Activated CD8-positive, alpha-beta T cell treated with anti-CD3 and anti-CD28 coated beads for 36 hours (primary cell): ENCODE measurements at regions not wholly inside any gene's neighbourhood (a gene's known extent, or its start where the extent isn't known, plus 50 kb on each side); places are given as distances from the start of the nearest gene placed in this dataset.

ENCODE experiments used
- ATAC-seq: fragments of 200-7000 bp; cut with Tn5 transposase; one replicate; pipeline ENCODE4 v1.10.0; 2021; ENCODE audit warnings: mild to moderate bottlenecking, moderate library complexity
- CTCF ChIA-PET: fragments of 350-600 bp; sonication (Branson Sonifier 250); formaldehyde crosslinking; loops from one replicate; lab custom pipeline; 2021; ENCODE audit warnings: antibody characterized with exemption; lab: Charles Lee
- POLR2A ChIA-PET: fragments of 350-600 bp; sonication (Branson Sonifier 250); formaldehyde crosslinking; loops from one replicate; lab custom pipeline; 2021; ENCODE audit warnings: antibody characterized with exemption; lab: Charles Lee
- DNase-seq: peaks from one replicate; pipeline ENCODE4 v3.0.0-alpha.2; 2020
- H3K27ac Mint-ChIP-seq: one replicate; pipeline ENCODE4 v1.8.0; 2021; ENCODE audit warnings: mild to moderate bottlenecking, mixed read lengths
- H3K27me3 Mint-ChIP-seq: one replicate; pipeline ENCODE4 v1.8.0; 2021; ENCODE audit warnings: mixed read lengths
- H3K36me3 Mint-ChIP-seq: one replicate; pipeline ENCODE4 v1.8.0; 2021; ENCODE audit warnings: low read depth, mixed read lengths
- H3K4me1 Mint-ChIP-seq: one replicate; pipeline ENCODE4 v1.8.0; 2021; ENCODE audit warnings: low read depth, mixed read lengths
- H3K4me3 Mint-ChIP-seq: one replicate; pipeline ENCODE4 v1.8.0; 2021; ENCODE audit warnings: mild to moderate bottlenecking, moderate library complexity, mixed read lengths
- H3K9me3 Mint-ChIP-seq: one replicate; pipeline ENCODE4 v1.8.0; 2021; ENCODE audit warnings: mixed read lengths
- intact Hi-C: fragments of 100-400 bp; cut with micrococcal nuclease; formaldehyde crosslinking; loops from one replicate; pipeline ENCODE4 v1.10.0; 2022
- TF ChIP-seq, protein P1 (sequence below): fragments of 200-600 bp; IDR thresholded peaks from one replicate; pipeline ENCODE4 v1.8.0; 2022; ENCODE audit warnings: antibody characterized with exemption, mild to moderate bottlenecking

DNA sequence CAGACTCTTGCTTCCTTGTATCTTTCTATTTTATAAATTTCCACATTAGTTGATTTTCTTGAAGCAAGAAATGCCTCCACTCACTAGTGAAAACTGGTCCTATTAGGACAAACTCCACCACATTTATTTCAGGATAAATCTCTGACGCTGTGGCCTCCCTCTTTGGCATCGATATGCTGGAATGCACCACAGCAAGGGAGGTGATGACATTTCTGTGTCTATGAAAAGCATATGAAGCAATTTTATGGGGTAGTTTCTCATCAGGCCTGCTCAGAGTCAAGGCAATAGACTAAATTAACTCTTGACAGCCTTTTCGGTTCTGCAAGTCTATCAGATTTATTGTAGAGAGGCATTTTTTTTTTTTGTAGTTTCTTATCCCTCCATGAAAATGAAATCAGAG is 304.4 kb downstream of the ZEB1 start:
- H3K4me1 Mint-ChIP-seq, result no peaks in the 10 kb centered on the region
- no peak overlapping the region for H3K27ac Mint-ChIP-seq
- no peak overlapping the region for H3K4me3 Mint-ChIP-seq
- ChIA-PET CTCF (no interaction called here), POLR2A (no interaction called here)
- ATAC-seq (no peak), DNase-seq (no peak)
- H3K9me3 Mint-ChIP-seq, result peaks cover 21% of the 10 kb centered on the region
- H3K27me3 Mint-ChIP-seq, result no peaks in the 10 kb centered on the region
- TF ChIP-seq, protein P1, sequence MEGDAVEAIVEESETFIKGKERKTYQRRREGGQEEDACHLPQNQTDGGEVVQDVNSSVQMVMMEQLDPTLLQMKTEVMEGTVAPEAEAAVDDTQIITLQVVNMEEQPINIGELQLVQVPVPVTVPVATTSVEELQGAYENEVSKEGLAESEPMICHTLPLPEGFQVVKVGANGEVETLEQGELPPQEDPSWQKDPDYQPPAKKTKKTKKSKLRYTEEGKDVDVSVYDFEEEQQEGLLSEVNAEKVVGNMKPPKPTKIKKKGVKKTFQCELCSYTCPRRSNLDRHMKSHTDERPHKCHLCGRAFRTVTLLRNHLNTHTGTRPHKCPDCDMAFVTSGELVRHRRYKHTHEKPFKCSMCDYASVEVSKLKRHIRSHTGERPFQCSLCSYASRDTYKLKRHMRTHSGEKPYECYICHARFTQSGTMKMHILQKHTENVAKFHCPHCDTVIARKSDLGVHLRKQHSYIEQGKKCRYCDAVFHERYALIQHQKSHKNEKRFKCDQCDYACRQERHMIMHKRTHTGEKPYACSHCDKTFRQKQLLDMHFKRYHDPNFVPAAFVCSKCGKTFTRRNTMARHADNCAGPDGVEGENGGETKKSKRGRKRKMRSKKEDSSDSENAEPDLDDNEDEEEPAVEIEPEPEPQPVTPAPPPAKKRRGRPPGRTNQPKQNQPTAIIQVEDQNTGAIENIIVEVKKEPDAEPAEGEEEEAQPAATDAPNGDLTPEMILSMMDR, result no peak
- no peaks in the 10 kb centered on the region for H3K36me3 Mint-ChIP-seq
- intact Hi-C loops, result no loop called here

DNA sequence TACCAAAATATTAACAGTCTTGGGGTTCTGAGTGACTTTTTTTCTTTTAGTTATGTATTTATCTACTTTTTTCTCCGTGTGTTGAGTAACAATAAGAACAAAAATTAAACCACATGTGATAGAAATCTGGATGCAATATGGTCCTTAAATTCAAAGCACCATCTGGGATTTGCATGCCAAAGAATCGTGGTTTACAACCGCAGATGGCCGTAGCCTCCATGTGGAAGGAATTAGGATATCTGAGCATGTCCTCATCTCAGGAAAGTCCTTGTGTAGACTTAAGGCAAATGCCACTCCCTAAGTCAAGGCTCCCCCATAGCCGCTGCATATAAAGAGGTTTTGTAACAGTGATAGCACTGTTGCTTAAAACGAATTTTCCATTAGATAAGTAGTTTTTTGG is 304.0 kb downstream of the ZEB1 start:
- no peak overlapping the region for H3K4me3 Mint-ChIP-seq
- TF ChIP-seq, protein P1, result no peak
- ChIA-PET CTCF (no interaction called here), POLR2A (no interaction called here)
- ATAC-seq, result no peak
- H3K4me1 Mint-ChIP-seq, result no peaks in the 10 kb centered on the region
- H3K27me3 Mint-ChIP-seq, result no peaks in the 10 kb centered on the region
- H3K36me3 Mint-ChIP-seq, result no peaks in the 10 kb centered on the region
- intact Hi-C loops, result no loop called here
- no peak overlapping the region for H3K27ac Mint-ChIP-seq
- DNase-seq, result no peak
- H3K9me3 Mint-ChIP-seq, result peaks cover 21% of the 10 kb centered on the region

DNA sequence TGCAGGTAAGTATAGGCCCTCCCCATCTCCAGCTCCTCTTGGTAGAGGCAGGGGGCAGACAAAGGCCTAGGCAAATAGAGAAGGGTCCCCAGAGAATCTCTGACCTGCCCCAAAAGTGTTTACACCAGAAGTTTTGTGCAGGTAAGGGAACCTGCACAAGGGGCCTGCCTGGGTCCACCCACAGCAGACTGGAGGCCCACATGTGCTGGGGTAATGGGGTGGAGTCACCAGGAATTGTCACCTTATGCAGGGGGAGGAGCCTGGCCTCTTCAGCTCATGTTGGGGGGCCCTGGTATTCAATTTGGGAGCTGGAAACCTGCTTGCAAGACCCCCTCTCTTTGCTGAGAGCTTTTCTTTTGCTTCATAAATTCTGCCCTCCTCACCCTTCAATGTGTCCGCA is 302.7 kb downstream of the ZEB1 start:
- TF ChIP-seq, protein P1, result no peak

DNA sequence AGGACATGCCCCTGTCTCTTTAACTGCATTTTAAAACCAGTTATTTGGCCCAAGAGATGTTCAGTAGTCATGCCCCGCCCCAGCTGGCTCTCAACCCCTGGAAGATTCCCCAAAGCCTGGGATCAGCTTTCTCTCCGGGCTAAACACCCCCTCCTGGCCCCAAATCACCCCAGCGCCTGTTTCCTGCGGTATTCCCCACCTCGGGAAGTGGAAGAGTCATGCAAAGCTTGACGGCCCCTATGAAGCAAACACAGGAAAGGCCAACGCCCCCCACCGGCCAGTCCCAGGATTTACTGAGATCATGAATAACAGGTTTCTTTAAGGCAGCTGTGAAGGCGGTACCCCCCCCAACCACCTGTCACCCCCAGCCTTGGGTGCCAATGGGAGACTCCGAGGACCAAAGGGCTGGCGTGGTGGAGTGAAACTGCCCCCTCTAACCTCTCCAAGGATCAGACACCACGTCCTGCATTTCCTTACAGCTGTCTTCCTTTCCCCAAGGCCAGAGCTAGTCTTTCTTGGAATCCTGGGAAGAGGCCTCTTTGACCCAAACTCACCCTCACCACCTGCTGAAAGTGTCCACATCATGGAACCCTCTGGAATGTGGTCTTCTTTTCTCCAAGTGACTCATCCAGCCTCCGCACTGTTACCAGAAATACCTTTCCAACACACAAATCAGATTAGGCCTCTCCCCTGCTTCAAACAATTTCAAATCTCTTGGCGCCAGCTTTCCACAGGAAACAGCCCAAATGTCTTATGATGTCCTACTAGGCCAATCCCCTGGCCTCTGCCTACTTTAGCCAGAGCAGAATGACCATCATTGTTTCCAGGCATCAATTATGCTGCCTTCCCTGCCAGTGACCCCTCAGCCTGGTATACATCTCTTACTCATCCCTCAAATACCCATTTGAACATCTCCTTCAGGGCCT is 301.5 kb downstream of the ZEB1 start:
- Mint-ChIP-seq H3K36me3 (no peaks in the 10 kb centered on the region), H3K4me3 (no peak overlapping the region), H3K9me3 (peaks cover 12% of the 10 kb centered on the region), H3K27ac (no peak overlapping the region), H3K4me1 (no peaks in the 10 kb centered on the region), H3K27me3 (no peaks in the 10 kb centered on the region)
- TF ChIP-seq, protein P1, result no peak
- DNase-seq, result no peak
- ChIA-PET POLR2A (no interaction called here), CTCF (no interaction called here)
- no peak for ATAC-seq
- intact Hi-C loops, result no loop called here

More for the DNA sequence above, 302.7 kb downstream of the ZEB1 start:
- Mint-ChIP-seq H3K36me3 (no peaks in the 10 kb centered on the region), H3K27me3 (no peaks in the 10 kb centered on the region), H3K4me3 (no peak overlapping the region), H3K27ac (no peak overlapping the region), H3K4me1 (no peaks in the 10 kb centered on the region), H3K9me3 (peaks cover 20% of the 10 kb centered on the region)
- ATAC-seq (no peak), DNase-seq (no peak)
- CTCF ChIA-PET, result no interaction called here
- POLR2A ChIA-PET, result no interaction called here
- intact Hi-C loops, result no loop called here

DNA sequence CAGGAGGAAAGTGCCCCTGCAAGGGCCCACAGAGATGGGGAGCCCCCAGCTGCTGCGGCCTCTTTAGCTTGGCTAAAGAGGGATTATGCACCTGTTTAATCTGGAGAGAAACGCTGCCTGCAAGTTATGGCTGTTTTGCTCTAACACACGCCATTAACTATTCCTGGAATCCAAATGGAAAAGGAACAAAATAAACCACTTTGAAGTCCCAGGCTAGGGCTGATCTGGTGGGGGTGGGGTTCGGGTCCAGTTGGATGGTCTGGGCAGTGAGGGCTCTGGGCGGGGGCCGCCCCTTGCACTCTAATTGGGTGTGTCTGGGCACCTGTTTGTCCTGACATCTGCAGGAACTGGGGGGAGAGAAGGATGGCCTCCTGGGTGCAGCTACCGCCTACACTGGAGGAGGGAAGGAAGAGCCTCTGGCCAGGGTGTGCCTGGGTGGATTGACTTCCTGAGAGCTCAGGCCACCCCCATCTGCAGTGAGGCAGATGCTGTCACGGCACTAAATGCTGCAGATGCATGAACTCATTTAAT is 300.6 kb downstream of the ZEB1 start:
- Mint-ChIP-seq H3K36me3 (no peaks in the 10 kb centered on the region), H3K9me3 (peaks cover 7% of the 10 kb centered on the region), H3K4me3 (no peak overlapping the region), H3K4me1 (no peaks in the 10 kb centered on the region), H3K27me3 (no peaks in the 10 kb centered on the region), H3K27ac (no peak overlapping the region)
- POLR2A ChIA-PET, result no interaction called here
- ATAC-seq (no peak), DNase-seq (no peak)
- TF ChIP-seq, protein P1, result no peak
- CTCF ChIA-PET, result no interaction called here
- intact Hi-C loops, result no loop called here
